ENCODE measurements at regions not wholly inside any gene's neighbourhood (a gene's known extent, or its start where the extent isn't known, plus 50 kb on each side); places are given as distances from the start of the nearest gene placed in this dataset.

GRCh38 chr12:94041850-94042249 is 106.5 kb upstream of the PLXNC1 start:
- Histone ChIP-seq H2AFZ (peak overlapping the region; percentile 89), H3K9me2 (ENCODE audit: insufficient read depth) (0 out of 2 replicates have a peak, but pooled peaks cover 5% of the 10 kb centered on the region), H3K4me1 (ENCODE audit: insufficient read depth) (no peaks in the 10 kb centered on the region), H3K79me2 (replicated peaks; ENCODE audit: insufficient read depth) (no peaks in the 10 kb centered on the region), H3F3A (replicated peaks; ENCODE audit: low read depth) (no peaks in the 10 kb centered on the region), H3K36me3 (ENCODE audit: insufficient read depth) (no peaks in the 10 kb centered on the region), H3K27me3 (ENCODE audit: insufficient read depth) (no peaks in the 10 kb centered on the region), H3K4me3 (no peak overlapping the region), H4K20me1 (replicated peaks; ENCODE audit: insufficient read depth) (no peaks in the 10 kb centered on the region), H3K4me2 (no peak overlapping the region), H3K27ac (ENCODE audit: low read depth) (no peak overlapping the region)
- peaks cover 8% of the 10 kb centered on the region; the same call in 2 of the 3 replicates for H3K36me3 Mint-ChIP-seq (ENCODE audit: low read depth)
- TF ChIP-seq ETS1 (IDR thresholded peaks at IDR 0.05) (no peak), POLR2AphosphoS5 (IDR thresholded peaks at IDR 0.05; ENCODE audit: low read depth) (no peak), ZNF331 (CRISPR knock-in tag; IDR thresholded peaks at IDR 0.05; ENCODE audit: low read depth) (no peak), NANOG (IDR thresholded peaks at IDR 0.05; ENCODE audit: borderline replicate concordance) (no peak), CREB1 (CRISPR knock-in tag; IDR thresholded peaks at IDR 0.05; ENCODE audit: low read depth) (no peak), ZNF462 (CRISPR knock-in tag; IDR thresholded peaks at IDR 0.05) (no peak), EZH2 (IDR thresholded peaks at IDR 0.05; ENCODE audit: low read depth, unreplicated experiment) (no peak), CTCF (conservative IDR thresholded peaks at IDR 0.05; ENCODE audit: low read depth in 2 of 2) (no peak), JUNB (IDR thresholded peaks at IDR 0.05; ENCODE audit: unreplicated experiment) (no peak), REST (IDR thresholded peaks at IDR 0.05; ENCODE audit: unreplicated experiment) (no peak), ZNF114 (CRISPR knock-in tag; IDR thresholded peaks at IDR 0.05) (no peak), EZH2phosphoT487 (IDR thresholded peaks at IDR 0.05; ENCODE audit: unreplicated experiment) (no peak)
- H3K9me3 Mint-ChIP-seq, result peaks cover 7% of the 10 kb centered on the region
- H3K27me3 Mint-ChIP-seq (ENCODE audit: insufficient read depth, low read depth, poor library complexity), result peaks cover 5% of the 10 kb centered on the region
- peak; percentile 60 for ATAC-seq
- H3K4me3 Mint-ChIP-seq, result no peak overlapping the region
- no peak for DNase-seq (ENCODE audit: low spot score)
- H3K27ac Mint-ChIP-seq, result no peak overlapping the region
- H3K4me1 Mint-ChIP-seq, result peaks cover 4% of the 10 kb centered on the region

All from GM23338 (cell line).